NOMO-1 (cell line): ENCODE measurements at regions not wholly inside any gene's neighbourhood (a gene's known extent, or its start where the extent isn't known, plus 50 kb on each side); places are given as distances from the start of the nearest gene placed in this dataset.

Experiments
- DNase-seq, 2 experiments: peaks; one replicate each; lab custom pipeline; 2025; ENCODE audit not compliant: unreplicated experiment in 2 of 2; lab: John Stamatoyannopoulos, UW

DNA sequence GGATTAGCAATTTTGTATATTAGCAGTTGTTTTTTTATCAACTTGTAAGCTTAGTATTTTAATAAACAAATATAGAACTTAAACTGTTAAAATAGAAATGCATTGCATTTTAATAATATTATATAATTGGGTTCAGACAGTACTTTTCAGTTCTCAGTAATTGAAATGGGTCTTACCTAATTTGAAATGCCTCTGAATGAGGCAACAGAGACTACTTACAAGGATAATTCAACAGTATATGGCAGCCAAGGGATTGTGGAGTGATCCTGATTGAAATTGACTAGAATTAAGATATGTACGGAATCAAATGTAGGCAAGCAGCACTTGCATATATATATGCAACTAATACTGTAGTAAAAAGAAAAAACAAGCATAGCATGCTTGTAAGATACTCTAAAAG is 1503.9 kb upstream of the MIR17HG start:
- no peak for DNase-seq

DNA sequence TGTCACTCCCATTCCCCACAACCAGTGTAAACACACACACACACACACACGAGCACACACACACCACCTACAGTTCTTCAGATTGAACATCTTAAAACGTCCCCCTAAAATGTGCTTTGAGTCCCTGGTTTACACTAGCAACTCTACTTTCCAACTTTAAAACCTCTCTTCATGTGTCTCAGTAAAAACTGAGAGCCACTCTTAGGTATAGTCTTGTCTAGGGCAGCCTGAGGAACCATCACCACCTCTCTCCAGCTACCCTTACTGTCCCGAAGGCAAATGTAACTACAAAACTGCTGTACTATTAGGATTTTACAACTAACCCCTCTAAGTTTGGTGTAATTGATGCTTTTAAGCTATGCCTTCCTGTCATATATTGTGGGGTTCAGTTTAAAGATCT is 1501.6 kb upstream of the MIR17HG start:
- no peak for DNase-seq

DNA sequence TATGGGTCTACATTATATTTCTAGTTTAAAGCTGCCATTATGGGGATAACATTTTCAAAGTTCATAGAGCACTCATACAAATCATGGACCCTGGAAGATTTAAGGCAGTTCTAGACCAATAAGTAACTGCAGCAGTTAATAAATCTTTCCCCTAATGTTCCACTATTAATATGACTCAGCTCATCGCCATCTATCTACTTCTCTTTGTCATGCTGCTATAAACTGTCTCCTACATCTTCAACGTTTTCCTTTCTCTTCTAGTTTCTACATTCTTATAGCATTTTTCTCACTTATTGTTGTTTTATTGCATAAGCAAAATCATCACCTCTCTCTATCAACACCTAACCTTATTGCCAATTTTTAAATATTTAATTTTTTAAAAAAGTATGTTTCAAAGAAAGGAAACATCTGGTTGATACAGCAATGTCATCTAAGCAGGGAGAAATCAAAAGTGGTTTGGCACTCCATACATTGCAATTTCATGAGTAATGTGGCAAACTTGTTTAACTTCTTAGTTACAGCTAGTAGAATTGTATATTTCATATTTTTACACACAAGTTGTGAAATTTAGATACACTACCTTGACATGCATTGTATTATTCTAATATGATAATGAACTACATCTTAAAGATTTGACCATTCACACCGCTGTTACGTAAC is 1500.4 kb upstream of the MIR17HG start:
- no peak for DNase-seq

DNA sequence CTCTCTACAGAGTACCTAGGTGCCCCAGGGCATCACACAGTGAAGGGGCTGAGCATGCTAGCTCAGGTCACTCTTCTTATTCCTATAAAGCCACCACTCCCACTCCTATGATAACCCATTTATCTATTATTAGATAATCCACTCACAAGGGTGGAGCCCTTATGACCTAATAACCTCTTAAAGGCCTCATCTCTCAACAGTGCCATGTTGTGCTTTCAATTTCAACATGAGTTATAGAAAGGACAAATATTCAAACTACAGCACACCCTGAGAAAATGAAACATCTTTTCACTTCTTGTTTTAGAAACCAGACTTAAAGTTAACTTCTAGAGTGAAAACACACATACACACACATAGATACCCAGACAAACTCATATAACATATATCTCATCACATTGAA is 1494.9 kb upstream of the MIR17HG start:
- DNase-seq, result no peak

DNA sequence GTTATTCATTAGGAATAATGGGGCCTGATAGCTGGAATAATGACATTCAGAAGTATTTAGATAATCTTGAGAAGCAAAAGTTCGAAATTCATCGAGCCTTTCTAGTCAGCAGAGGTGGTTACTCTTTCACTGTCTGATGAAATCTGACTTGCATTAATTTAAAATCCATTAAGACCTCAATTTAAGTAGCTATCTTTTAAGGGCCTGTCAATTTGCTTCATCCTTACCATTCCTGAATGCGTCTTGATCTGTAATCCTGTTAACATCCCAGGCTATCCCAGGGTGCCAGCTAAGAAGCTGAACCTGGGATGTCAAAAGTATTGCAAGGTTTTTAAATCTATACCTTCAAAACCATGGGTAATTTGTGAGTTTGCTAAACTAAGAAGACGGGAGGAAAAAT is 1491.0 kb upstream of the MIR17HG start:
- DNase-seq, result no peak

DNA sequence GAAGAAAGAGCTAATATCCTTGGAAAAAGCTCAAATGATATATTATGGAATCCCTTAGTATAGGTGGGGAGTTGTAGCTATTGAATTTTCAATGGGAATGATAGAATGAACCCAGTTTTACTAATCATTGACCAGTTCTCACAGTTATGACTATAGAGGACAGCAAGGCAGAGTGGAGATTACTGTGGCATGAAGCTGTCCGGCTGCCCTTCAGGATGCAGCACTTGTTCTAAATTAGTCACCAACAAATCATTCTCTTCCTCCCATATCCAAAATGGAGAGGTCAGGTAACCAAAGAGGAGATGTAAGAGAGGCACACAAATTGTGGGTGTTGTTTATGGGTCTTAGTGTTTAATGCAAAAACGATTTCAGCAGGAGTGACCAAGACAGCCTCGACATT is 1490.0 kb upstream of the MIR17HG start:
- no peak for DNase-seq

DNA sequence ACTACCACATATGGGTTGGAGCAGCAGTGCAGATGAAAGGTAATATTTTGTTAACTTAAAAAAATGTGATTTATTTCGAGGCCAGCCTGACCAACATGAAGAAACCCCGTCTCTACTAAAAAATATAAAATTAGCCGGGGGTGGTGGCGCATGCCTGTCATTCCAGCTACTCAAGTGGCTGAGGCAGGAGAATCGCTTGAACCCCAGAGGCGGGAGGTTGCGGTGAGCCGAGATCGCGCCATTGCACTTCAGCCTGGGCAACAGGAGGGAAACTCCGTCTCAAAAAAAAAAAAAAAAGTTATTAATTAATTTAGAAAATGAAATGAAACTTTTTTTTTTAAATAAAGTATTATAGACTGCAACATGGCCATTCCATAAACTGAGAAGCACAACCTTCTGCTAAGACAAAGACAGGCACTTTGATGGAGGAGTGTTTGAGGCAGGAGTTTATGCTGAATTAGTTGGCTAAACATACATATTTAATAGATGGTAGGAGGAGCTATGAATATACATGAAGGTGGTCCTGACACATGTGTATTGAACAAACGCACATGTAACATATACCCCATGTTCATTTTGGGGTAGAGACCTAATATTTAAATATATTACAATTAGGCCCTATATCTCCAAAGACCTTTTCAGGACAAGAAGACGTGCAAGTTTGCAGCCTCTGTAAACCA is 1485.3 kb upstream of the MIR17HG start:
- no peak for DNase-seq

DNA sequence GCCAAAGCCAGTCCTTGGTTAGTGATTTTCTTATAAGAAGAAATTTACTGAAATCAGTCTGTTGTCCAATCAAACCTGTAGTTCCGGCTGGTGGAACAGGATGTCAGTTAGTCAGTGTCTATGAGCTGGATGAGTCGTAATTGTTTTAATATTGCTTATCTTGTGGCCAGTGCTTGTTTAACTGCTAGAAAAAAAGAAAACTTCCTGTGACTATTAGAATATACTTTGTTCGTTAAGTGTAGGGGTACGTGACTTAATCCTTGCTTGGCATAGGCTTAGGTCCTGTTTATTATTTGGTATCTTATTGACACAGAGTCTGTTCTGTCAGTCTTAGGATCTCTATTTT is 1484.8 kb upstream of the MIR17HG start:
- DNase-seq, result no peak

DNA sequence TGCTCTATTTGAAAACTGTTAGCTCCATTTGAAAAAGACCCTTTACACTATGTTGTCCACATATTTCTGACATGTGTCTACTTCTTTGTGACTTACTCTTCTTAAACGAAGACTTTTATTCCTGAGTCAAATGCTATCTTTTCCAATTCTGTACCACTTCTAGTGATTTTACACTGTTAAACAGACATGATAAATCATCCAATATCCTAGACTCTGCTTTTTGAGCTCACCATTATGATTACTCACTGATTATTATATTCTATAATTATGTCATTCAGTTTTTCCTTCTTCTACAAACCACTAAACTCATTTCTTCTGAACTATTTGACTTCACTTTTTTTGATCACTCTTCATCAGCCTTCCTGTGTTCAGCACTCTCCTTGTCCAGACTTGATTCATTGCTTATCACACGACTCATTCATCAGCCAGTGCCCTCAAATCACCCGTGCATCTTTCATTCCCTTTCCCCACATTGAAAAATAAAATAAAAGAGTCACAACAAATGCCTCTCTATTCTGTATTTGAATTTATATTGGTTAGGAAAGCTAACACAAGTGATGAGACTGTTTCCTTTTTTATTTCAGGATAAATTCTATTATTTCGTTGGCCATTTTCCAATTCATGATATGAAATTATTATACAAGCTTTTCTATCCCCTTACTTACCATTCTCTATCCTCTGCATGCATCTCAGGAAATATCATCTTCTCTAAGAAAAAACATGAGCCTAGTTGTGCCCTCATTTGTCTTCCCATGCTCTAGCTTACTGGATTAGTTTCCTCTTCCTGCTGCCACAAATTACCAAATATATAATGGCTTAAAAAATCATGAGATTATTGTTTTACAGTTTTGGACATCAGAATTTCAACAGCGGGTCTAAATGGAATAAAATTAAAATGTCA is 1482.1 kb upstream of the MIR17HG start:
- no peak for DNase-seq

DNA sequence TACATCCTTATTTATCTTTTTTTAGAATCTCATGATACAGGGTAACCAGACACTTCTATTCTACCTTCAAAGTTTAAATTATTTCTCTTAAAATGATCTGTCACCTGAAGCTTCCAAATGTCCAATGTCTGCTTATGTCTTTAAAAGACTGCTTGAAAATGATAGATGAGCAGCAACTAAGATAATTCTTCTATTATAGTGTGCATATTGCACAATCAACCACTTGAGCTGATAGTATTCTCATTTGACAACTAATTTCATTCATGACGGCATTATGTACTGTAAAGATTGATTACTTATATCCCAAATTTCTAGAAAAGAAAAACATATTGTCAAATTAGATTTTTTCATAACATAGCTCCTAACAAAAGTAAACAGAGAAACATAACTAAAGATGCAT is 1478.2 kb upstream of the MIR17HG start:
- DNase-seq, result no peak

DNA sequence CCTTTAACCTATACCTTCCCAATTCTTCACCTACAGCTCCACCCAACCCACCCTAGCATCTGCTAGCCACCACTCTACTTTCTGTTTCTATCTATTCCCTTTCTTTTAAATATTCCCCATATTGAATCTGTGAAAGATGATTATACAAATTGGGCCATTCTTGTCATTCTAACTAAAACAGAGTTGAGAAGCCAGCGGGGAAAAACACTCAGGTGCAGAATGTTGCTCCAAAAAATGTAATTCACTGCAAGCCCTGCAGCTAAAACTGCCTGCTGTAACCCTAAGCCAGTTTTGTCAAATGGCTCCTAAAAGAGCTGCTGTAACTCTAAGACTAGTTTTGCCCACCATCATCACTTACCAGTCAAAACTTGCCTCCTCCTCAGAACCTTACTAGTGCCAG is 1468.6 kb upstream of the MIR17HG start:
- DNase-seq, result no peak

DNA sequence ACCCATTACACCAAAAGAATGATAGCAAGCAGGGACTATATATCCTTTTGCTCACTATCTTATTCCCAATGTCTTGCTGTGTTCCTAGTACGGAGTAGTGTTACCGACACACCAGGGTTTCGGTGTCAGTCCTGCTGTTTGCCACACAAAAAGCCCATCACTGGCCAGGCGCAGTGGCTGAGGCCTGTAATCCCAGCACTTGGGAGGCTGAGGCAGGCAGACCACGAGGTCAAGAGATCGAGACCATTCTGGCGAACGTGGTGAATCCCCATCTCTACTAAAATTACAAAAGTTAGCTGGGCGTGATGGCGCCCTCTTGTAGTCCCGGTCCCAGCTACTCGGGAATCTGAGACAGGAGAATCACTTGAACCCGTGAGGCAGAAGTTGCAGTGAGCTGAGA is 1467.3 kb upstream of the MIR17HG start:
- DNase-seq, result no peak

DNA sequence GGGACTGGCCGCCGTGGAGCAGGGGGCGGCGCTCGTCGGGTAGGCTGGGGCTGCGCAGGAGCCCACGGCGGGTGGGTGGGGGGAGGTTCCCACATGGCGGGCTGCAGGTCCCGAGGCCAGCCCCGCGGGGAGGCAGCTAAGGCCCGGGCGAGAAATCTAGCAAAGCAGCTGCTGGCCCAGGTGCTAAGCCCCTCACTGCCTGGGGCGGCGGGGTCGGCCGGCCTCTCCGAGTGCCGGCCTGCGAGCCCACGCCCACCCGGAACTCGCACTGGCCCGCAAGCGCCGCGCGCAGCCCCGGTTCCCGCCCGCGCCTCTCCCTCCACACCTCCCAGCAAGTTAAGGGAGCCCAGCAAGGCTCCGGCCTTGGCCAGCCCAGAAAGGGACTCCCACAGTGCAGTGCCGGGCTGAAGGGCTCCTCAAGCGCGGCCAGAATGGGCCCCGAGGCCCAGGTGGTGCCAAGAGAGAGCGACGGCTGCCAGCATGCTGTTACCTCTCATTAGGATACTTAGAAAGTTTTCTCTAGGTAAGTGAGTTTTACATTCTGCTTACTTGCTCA is 1463.5 kb upstream of the MIR17HG start:
- DNase-seq, result no peak

DNA sequence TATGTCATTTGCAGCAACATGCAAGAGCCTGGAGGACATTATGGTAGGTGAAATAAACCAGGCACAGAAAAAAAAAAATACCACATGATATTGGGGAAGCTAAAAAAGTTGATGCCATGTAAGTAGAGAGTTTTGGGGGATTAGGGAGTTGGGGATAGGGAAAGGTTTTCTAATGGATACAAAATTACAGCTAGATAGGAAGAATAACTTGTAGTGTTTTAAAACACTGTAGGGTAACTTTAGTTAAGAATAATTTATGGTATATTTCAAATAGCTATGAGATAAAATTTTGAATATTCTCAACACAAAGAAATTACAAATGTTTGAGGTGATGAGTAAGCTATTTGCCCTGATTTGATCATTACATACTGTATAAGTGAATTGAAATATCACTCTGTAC is 1456.7 kb upstream of the MIR17HG start:
- no peak for DNase-seq

DNA sequence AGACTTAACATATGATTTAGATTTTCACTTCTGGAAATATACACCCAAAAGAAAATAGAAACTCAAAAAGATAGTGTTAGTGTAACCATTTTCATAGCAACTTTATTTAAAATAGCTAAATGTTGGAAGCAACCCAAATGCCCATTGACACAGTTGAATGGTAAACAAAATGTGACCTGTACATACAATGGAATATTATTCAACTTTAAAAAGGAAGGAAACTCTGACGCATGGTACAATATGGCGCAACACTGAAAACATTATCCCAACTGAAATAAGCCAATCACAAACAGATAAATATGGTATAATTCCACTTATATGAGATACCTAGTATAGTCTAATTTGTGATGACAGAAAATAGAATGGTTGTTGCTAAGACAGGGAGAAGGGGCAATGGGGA is 1456.1 kb upstream of the MIR17HG start:
- no peak for DNase-seq

DNA sequence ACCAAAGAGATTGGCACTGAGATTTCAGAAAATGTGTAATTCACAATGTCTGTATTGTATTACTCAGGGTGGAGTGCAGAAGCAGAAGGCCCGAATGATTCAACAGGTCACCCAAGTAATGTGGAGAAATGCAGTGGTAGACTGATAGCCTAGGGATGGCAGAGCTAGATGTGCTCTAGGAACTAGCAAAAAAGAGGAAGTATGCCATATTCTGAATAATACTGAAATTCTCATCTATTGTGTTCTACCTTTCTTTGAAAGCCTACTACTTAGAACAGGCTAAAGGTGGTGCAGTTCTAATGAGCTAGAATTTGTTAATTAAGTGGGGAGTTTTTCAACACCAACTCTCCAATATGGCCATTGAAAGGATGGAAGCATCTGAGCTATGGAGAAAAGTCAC is 1449.8 kb upstream of the MIR17HG start:
- peak; percentile 12 to 47 for DNase-seq

DNA sequence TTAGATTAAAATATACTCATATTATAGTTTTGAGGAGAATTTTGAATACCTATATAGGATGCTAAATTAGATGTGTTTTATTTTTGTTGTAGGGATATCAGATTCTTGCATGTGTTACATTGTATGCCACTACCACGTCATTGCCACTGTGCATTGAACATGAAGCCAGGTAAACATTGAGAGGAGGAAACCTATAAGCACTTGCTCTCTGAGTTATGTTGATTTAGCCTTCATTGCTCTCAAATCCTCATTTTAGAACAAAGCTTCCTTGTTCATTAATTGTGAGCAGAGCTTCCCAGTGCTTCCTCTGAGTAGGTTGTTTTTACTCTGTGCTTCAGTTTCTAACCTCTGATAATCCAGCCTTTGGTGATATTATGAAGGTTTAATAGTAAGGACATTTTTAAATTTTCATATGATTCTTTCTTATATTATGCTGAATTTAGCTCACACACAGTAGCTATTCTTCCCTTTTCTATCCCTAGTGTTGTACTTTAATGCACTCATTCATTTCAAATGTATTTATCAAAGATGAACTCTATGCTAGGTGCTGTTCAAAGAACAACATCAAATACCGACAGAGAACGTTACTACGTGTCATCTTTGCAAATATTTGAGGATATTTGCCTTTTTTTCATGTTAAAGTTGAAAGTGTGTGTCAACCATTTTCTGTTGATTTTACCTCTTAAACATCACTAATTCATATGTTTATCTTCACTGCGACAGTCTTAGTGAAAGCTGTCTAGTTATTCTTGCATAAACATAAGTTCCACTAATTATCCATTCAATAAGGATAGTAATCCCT is 1448.0 kb upstream of the MIR17HG start:
- no peak for DNase-seq

DNA sequence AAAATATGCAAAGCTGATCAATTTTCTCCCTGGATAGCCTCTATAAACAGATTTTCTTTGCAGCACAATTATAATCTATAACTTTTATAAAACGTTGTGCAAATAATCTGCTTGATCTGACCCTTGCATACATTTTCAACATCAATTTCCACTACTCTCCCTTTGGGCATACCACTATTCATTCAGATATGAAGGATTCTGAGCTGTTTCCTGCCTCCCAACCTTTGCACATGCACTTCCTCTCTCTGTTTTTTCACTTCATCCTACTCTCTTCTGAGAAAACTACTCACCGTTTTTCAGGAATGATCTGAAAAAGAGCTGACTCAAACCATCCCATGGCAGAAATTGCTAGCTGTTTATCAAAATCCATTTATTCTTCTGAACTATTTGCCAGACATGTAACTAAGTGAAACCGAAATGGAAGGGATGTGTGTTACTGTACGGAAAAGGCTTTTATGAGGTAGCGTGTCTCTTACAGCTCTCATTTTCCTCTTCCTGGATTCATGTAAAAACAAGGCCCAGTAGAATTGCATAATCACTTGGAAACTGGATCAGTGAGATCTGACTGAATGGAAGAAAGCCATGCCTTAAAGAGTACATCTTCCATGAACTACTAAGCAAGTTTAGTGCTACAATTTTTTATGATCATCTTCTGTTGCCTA is 1447.3 kb upstream of the MIR17HG start:
- DNase-seq, result no peak

DNA sequence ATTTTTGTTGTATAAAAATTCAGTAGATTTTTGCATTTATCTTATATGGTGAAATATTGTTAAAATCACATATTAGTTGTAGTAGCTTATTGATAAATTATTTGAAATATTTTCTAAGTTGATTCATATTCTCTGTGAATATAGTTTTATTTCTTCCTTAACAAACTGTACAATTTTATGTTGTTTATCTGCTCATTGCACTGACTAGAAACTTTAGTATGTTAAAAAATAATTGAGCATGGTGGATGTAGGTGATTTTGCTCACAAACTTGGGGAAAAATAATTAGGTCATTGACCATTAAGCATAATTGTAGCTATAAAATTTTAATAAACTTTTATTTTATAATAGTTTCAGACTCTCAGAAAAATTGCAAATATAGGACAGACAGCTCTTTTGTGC is 1445.3 kb upstream of the MIR17HG start:
- no peak for DNase-seq

DNA sequence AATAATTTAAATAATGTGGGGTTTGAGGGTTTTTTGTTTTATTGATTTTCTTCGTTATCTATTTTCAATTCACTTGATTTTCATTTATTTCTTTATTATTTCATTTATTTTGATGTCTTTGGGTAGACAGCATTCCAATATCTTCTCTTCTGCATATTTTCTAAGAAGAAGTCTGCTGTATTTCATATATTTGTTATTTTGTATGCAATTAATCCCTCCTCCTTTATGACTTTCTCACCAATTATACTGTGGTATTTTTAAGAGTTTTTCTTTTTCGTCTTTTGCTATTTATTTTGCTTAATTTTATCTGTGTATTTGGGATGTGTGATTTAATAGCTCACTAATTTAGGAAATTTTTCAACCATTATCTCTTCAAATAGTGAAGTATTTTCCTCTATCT is 1444.4 kb upstream of the MIR17HG start:
- DNase-seq, result no peak
